LoVo (cell line): ENCODE measurements at regions not wholly inside any gene's neighbourhood (a gene's known extent, or its start where the extent isn't known, plus 50 kb on each side); places are given as distances from the start of the nearest gene placed in this dataset.

ENCODE experiments used
- DNase-seq: peaks from one replicate; pipeline ENCODE4 v3.0.0-alpha.2; 2016; ENCODE audit warnings: low spot score

- DNase-seq: no peak
Measured at GRCh38 chr22:27639248-27640086, 162.1 kb downstream of the MN1 start.

- DNase-seq: no peak
Measured at GRCh38 chr22:27641049-27641795, 160.3 kb downstream of the MN1 start.

GRCh38 chr22:27642104-27642800 is 159.3 kb downstream of the MN1 start:
- no peak for DNase-seq

DNA sequence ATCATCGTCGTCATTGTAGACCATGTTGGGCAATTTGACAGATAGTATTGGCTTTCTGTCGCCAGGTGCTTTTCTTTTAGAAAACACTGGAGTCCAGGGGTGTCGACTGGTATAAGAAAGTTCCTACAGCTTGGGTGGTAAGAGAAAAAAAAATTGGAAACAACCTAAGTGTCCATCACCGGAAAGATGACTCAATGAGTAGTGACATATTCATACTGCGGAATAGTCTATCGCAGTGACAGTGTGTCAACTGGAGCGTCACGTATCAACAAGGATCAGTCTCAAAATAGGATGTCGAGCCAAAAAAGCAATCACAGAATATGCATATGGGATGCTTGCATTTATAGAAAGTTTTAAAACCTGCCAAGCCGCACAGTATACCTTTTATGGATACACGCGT is 157.6 kb downstream of the MN1 start:
- DNase-seq: no peak

- no peak for DNase-seq
Measured at GRCh38 chr22:27644566-27644965, 157.0 kb downstream of the MN1 start.

DNA sequence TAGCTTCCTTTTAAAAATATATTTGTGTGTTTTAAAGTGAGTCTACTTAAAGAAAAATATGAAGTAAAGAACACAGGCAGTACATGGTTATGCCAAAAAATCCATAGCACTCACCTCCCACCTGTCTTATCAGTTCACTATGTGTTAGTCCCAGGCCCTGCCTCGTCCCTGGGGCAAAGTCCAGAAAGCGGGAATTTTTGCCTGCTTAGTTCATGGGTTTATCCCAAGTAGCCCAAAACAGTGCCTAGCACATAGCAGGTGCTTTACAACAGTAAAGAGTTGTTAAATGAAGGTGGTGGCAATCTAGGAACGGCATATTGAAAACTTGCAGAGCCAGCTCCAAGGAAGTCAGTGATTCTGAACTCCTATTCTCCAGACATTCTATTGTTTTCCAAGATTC is 154.0 kb downstream of the MN1 start:
- no peak for DNase-seq

DNA sequence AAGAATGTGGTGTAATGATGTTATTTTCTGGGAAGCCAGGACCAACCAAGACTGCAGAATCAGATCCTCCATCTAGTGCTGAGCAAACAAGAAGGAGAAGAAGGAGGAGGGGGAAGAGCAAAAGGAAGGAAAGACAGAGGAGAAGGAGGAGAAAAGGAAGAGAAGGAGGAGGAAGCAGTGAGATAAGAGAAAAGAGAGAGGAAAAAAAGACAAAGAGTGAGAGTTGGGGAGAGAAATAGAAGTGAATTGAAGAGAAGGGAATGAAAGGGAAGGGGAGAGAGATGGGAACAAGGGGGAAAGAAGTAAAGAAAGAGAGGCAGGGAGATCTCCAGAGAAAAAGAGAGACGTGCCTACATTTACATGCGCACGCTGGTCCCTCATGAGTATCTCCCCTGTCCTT is 153.5 kb downstream of the MN1 start:
- no peak for DNase-seq

- DNase-seq: no peak
Measured at GRCh38 chr22:27648853-27649252, 152.7 kb downstream of the MN1 start.

DNA sequence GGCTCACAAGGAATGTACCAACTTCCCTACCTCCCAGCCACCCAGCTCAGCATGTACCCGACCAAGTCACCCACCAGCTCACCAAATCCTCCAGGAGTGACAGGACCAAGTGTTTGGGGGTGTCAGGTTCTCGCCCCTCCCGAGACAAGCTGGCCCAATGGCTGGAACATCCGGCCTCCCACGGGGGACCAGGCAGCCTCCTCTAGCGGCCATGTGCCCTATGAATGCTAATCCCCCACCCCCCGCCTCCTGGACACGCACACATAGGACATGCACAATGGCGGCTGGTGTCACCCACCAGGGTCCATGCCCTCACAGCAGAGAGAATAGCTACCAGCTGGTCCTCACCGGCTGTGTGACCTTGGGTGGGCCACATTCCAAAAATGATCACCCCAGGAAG is 151.0 kb downstream of the MN1 start:
- DNase-seq: no peak

GRCh38 chr22:27650985-27651384 is 150.6 kb downstream of the MN1 start:
- DNase-seq: no peak

GRCh38 chr22:27651486-27651885 is 150.1 kb downstream of the MN1 start:
- DNase-seq: no peak

GRCh38 chr22:27654546-27655445 is 146.8 kb downstream of the MN1 start:
- no peak for DNase-seq

- no peak for DNase-seq
Measured at GRCh38 chr22:27655582-27656185, 145.9 kb downstream of the MN1 start.

DNA sequence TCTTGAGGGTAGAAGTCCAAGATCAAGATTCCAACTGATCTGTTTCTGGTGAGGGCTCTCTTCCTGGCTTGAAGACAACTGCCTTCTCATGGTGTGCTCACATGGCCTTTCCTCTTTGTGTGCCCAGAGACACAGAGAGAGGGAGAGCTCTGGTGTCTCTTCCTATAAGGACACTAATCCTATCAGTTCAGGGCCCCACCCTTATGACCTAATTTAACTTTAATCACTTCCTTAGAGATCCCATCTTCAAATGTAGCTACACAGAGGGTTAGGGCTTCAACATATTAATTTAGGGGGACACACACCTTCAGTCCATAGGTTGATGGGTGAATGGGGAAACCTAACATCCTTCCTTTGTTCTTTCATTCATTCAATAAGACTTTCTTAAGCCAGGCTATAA is 144.6 kb downstream of the MN1 start:
- no peak for DNase-seq

GRCh38 chr22:27660306-27660705 is 141.2 kb downstream of the MN1 start:
- no peak for DNase-seq

- no peak for DNase-seq
Measured at GRCh38 chr22:27662359-27663301, 138.9 kb downstream of the MN1 start.

GRCh38 chr22:27663812-27664211 is 137.7 kb downstream of the MN1 start:
- DNase-seq: no peak

GRCh38 chr22:27666272-27666997 is 135.1 kb downstream of the MN1 start:
- no peak for DNase-seq

DNA sequence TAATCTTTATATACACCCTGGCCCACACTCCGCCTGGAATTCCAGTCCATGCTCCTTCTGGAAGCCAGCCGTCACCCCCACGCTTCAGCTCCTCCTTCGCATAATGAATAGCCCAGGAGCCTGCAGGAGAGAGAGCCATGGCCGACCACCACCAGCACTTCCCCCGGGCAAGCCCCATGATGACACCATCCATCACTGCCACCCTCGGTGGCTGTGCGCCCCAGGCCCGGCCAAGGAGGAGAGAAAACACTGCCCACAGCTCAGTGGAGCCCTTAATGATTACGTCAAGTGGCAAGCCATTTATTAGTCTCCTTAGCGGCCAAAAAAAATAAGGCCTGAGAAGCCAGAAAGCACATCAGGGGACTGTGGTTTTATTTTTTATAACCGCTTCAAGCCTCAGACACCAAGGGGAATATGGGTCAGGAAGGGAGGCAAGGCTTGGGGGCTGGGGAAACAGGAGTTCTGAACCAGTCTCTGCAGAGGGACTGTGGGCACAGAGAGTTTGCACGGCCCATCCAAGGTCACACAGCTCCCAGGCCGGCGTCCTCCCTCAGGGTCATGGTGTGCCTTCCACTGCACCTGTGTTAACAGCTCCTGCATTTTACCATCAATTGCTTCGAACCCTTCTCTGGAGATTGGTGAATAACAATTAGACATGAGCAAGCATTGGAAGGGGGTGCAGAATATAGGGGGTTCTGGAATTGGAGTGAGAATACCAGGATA is 134.3 kb downstream of the MN1 start:
- no peak for DNase-seq
